Spleen (tissue), 7 donors: ENCODE measurements at regions not wholly inside any gene's neighbourhood (a gene's known extent, or its start where the extent isn't known, plus 50 kb on each side); places are given as distances from the start of the nearest gene placed in this dataset.
"Not testable (repeated sequence)": the region's sequence is repeated elsewhere in the genome, so short reads cannot be mapped to it uniquely, and the experiment has no call there.

Source experiments
- POLR2A ChIP-seq, 3 donors: fragments of 450-650 bp; IDR thresholded peaks; one replicate each; pipeline ENCODE4 v1.5.1; 2017; ENCODE audit warnings: antibody characterized with exemption in 3 of 3, mild to moderate bottlenecking in 1 of 3
- TF ChIP-seq, protein P1 (sequence below), 11 experiments: fragments of 200-600 bp in 7 of 11; fragments of 450-650 bp in 4 of 11; sonication (generic) in 4 of 11; IDR thresholded peaks in 8 of 11; conservative IDR thresholded peaks in 3 of 11; 1 replicate in 7 of 11; 2 replicates in 4 of 11; pipeline versions ENCODE4 v1.4.0 to v1.8.0; 2016 to 2021; ENCODE audit warnings: antibody characterized with exemption in 11 of 11, inconsistent platforms in 4 of 11, mild to moderate bottlenecking in 1 of 11
- donor health status: DM: no; HTN: no; CAD: no; lungs with moderate emphysema.
- donor health status: DM: no; HTN: no; CAD: no.
- donor health status: DM: no; HTN: no; CAD: no.

DNA sequence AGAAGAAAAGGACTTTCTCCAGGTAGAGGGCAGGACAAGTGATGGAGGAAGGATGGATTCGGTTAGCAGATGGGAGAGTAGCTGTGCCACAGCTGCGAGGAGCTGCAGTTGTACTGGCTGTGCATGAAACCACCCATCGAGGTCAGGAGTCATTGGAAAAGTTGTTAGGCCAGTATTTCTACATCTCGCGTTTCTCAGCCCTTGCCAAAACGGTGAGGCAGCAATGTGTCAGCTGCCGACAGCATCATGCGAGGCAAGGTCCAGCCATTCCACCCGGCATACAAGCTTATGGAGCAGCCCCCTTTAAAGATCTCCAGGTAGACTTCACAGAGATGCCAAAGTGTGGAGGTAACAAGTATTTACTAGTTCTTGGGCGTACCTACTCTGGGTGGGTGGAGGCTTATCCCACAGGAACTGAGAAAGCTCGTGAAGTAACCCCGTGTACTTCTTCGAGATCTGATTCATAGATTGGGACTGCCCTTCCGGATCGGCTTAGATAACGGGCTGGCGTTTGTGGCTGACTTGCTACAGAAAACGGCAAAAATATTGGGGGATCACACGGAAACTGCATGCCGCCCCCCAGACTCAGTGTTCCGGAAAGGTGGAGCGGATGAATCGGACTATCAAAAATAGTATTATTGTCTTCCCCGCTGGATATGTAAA lies 105.0 kb upstream of the HMX1 start:
- TF ChIP-seq, protein P1, sequence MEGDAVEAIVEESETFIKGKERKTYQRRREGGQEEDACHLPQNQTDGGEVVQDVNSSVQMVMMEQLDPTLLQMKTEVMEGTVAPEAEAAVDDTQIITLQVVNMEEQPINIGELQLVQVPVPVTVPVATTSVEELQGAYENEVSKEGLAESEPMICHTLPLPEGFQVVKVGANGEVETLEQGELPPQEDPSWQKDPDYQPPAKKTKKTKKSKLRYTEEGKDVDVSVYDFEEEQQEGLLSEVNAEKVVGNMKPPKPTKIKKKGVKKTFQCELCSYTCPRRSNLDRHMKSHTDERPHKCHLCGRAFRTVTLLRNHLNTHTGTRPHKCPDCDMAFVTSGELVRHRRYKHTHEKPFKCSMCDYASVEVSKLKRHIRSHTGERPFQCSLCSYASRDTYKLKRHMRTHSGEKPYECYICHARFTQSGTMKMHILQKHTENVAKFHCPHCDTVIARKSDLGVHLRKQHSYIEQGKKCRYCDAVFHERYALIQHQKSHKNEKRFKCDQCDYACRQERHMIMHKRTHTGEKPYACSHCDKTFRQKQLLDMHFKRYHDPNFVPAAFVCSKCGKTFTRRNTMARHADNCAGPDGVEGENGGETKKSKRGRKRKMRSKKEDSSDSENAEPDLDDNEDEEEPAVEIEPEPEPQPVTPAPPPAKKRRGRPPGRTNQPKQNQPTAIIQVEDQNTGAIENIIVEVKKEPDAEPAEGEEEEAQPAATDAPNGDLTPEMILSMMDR (IDR thresholded peaks at IDR 0.05 in 8 of 11, conservative IDR thresholded peaks at IDR 0.05 in 3 of 11), result not testable (repeated sequence)
- TF ChIP-seq POLR2A (IDR thresholded peaks at IDR 0.05), result not testable (repeated sequence)
